ENCODE measurements at regions not wholly inside any gene's neighbourhood (a gene's known extent, or its start where the extent isn't known, plus 50 kb on each side); places are given as distances from the start of the nearest gene placed in this dataset.

- intact Hi-C loops (cut with DNase I), result no loop called here
Measured at GRCh38 chr11:121683791-121684190, 231.0 kb upstream of the SORL1-AS1 start.

More at GRCh38 chr11:121683791-121684190, 231.0 kb upstream of the SORL1-AS1 start:
- DNase-seq (ENCODE audit: low spot score), result no peak

Measured in cardiac septum (tissue), 1 donor.